ACC112 (cell line): ENCODE measurements at regions not wholly inside any gene's neighbourhood (a gene's known extent, or its start where the extent isn't known, plus 50 kb on each side); places are given as distances from the start of the nearest gene placed in this dataset.

ENCODE experiments used
- H2AFZ ChIP-seq: fragments of 200-600 bp; sonication (generic); one replicate; pipeline ENCODE4 v1.6.0; 2017; ENCODE audit warnings: antibody characterized with exemption, low read length; ENCODE audit not compliant: unreplicated experiment
- H3K27ac ChIP-seq: fragments of 200-600 bp; sonication (generic); 2 replicates; pipeline ENCODE4 v1.5.1; 2014; ENCODE audit warnings: low read depth, mild to moderate bottlenecking, antibody characterized with exemption, low read length, moderate library complexity
- H3K27me3 ChIP-seq: fragments of 200-600 bp; sonication (generic); 2 replicates; pipeline ENCODE4 v1.6.1; 2014; ENCODE audit warnings: mild to moderate bottlenecking, antibody characterized with exemption, low read length, moderate library complexity, mixed read lengths; ENCODE audit not compliant: insufficient read depth
- H3K36me3 ChIP-seq: fragments of 200-600 bp; sonication (generic); 2 replicates; pipeline ENCODE4 v1.6.1; 2016; ENCODE audit warnings: mild to moderate bottlenecking, antibody characterized with exemption, low read length, moderate library complexity, mixed read lengths; ENCODE audit not compliant: insufficient read depth
- H3K4me1 ChIP-seq: fragments of 200-600 bp; sonication (generic); one replicate; pipeline ENCODE4 v1.6.1; 2016; ENCODE audit warnings: low read length, mixed read lengths; ENCODE audit not compliant: insufficient read depth, unreplicated experiment, control insufficient read depth
- H3K4me3 ChIP-seq: fragments of 200-600 bp; sonication (generic); 2 replicates; pipeline ENCODE4 v1.5.1; 2014; ENCODE audit warnings: mild to moderate bottlenecking, low read depth, low read length
- H3K79me2 ChIP-seq: fragments of 200-600 bp; sonication (generic); one replicate; pipeline ENCODE4 v1.6.0; 2016; ENCODE audit warnings: low read length; ENCODE audit not compliant: control insufficient read depth, unreplicated experiment, insufficient read depth

DNA sequence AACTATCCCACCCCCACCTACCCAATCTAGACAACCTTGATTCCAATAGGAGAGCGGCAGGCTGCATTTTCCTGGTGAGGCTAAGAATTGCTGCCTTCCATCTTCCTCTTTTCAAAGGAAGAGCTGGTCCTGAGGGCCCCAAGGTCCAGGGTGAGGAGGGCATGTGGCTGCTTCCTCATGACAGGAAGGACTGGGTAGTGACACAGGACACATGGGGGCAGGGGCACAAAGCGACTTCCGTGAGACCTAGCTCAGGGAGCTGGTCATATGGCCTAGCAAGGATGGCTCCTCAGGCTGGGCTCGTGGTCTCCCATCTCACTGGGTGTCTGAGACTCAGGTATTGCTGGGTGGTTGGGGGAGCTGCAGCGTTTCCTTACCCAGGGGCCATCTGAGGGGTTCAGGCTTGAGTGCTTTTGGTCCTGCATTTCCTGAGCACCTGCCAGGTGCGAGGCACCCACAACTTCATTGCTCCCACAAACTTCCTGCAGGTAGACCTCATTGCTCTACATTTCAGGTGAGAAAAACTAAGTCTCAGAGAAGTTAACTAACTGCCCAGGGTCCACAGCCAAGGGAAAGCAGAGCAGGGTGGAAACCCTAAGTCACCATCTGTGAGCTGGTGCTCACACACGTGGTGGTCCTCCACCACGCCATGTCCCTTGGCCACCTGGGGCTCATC lies 160.0 kb upstream of the TLE3 start:
- Histone ChIP-seq H3K27ac (no peak overlapping the region), H3K27me3 (no peaks in the 10 kb centered on the region), H3K36me3 (no peaks in the 10 kb centered on the region), H3K79me2 (no peaks in the 10 kb centered on the region), H2AFZ (no peak overlapping the region), H3K4me1 (peaks cover 7% of the 10 kb centered on the region), H3K4me3 (no peak overlapping the region)

DNA sequence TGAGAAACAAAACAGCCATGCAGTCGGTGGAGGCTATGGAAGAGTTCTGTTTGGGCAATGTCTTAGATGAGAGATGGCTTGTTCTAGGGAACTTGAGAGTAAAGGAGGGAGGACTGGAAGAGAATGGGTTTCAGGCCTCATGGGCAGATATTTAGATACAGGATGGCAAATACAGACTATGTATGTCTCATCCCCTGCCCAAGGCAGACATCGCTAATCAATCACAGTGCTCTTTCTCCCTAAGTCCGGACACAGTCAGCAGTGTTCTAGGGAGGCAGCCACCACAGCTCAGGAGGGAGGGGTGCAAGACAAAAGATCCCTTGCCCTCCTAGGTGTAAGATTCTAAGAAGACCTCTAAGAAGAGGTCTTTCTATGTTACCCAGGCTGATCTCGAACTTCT lies 159.3 kb upstream of the TLE3 start:
- no peaks in the 10 kb centered on the region for H3K27me3 ChIP-seq
- no peak overlapping the region for H3K27ac ChIP-seq
- H3K36me3 ChIP-seq = no peaks in the 10 kb centered on the region
- H3K4me1 ChIP-seq = peaks cover 7% of the 10 kb centered on the region
- no peak overlapping the region for H3K4me3 ChIP-seq
- H2AFZ ChIP-seq = no peak overlapping the region
- H3K79me2 ChIP-seq = no peaks in the 10 kb centered on the region

DNA sequence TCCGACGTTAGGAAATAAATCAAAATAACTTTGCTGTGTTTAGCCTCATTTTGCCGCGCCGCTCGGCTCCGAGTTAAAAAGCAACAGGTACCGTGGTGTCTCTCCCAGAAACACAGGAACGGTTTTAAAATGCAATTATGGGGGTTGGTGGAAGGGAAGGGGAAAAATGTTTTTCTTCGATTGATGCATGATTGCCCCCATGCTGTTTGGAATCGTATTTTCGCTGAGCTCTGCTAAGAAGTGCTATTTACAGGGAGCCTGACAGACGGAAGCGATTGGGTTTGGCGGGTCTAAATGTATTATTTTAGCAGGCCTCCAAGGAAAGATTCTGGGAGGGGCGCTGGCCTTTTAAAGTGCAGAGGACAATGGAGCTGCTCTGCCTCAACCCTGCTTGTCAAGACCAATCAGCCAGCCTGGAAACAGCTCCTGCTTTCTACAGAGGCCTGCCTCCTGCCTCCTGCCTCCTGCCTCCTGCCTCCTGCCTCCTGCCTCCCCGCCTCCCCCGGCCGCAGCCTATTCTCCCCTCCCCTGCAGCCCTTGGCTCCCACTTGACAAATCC lies 156.7 kb upstream of the TLE3 start:
- H3K27ac ChIP-seq = no peak overlapping the region
- H2AFZ ChIP-seq = no peak overlapping the region
- H3K4me3 ChIP-seq = no peak overlapping the region
- H3K79me2 ChIP-seq = no peaks in the 10 kb centered on the region
- H3K27me3 ChIP-seq = no peaks in the 10 kb centered on the region
- H3K36me3 ChIP-seq = no peaks in the 10 kb centered on the region
- peaks cover 7% of the 10 kb centered on the region for H3K4me1 ChIP-seq

DNA sequence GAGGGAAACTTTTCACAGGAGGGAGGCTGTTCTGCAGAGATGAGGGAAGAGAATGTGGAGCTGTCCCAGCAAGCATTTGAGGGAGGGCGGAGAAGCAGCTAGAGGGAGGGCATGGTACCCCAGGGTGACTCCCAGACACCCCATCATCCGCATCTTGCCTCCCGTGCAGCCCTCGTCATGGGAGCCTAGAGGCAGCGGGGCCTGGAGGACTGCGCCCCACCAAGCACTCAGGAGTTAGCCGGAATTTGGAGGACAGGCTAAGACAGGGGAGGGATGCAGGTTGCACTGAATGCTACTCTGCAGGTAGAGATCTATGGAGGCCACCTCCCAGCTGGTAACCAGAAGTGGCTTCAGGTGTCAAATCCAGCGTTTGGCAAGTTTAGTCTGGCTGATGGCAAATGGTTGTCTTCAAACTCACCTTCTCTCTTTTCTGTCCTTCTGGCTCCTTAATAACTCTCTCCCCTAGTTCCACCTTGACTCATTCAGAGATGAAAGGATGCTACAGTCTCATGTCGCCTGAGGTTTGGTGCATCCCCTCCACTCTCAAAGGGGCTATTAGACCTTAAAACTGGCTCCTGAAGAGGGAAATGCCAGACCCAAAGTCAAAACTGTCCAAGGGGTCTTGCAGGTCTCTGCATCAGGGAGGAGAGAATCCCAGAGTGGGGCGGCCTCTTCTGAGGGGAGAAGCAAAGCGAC lies 155.9 kb upstream of the TLE3 start:
- peaks cover 1% of the 10 kb centered on the region for H3K4me1 ChIP-seq
- H3K36me3 ChIP-seq = no peaks in the 10 kb centered on the region
- no peak overlapping the region for H3K4me3 ChIP-seq
- H2AFZ ChIP-seq = no peak overlapping the region
- no peaks in the 10 kb centered on the region for H3K79me2 ChIP-seq
- no peaks in the 10 kb centered on the region for H3K27me3 ChIP-seq
- H3K27ac ChIP-seq = no peak overlapping the region

DNA sequence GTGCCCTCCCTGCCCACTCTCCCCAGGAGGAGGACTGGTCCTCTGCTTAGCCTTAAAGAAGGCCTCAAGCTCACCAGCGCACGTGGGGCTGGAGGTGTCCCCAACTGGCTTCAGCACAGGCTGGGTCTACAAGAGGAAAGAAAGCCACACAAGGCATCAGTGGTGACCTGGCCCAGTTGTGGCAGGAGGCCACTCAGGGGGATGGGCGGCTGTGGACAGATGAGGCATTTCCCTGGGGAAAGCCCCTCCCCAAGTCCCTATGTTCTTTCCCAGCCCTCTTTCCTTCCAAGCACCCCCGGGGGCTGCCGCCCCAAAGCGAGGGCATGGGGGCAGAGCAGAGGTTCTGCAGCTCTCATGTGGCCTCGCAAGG lies 155.2 kb upstream of the TLE3 start:
- Histone ChIP-seq H3K4me1 (no peaks in the 10 kb centered on the region), H3K36me3 (no peaks in the 10 kb centered on the region), H3K4me3 (no peak overlapping the region), H3K27ac (no peak overlapping the region), H2AFZ (no peak overlapping the region), H3K27me3 (no peaks in the 10 kb centered on the region), H3K79me2 (no peaks in the 10 kb centered on the region)

DNA sequence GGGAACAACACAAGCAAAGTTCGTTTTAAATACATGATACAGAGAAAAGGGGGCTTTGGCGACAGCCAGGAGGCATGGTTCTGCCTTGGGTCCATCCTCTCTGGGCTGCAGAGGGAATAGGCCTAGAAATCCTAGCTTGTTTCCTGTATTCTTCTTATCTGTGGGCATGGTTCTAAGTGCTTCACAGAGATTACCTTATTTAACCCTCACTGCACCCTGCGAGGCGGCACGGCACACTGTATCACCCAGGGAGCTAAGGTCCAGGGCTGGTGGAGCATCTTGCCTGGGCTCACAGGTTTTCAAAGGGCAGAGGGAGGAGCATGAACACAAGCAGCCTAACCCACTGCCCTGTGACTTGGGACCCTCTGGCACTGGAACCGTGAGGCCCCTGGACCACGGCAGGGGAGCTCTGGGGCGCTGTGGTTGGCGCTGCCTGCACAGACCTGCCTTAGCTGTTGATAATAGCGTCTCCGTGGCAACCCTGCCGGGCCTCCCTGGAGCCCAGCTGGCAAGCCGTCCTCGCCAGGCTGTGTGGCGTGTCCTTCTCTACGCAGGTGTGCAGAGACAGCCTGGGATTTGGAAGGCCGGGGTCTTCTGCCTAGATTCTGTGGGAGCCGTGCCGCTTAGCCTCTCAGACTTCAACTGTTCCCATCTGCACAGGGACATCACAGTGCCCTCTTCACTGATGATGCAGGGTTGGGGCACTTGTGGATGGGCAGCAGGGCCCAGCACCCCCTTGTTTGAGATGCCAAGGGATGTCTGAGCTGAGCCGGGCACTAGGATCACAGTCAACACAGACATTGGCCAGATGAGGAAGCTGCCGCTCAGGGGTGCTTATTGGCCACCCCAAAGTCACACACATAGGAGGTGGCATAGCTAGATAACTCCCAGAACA lies 154.6 kb upstream of the TLE3 start:
- H3K4me1 ChIP-seq = no peaks in the 10 kb centered on the region
- no peak overlapping the region for H3K4me3 ChIP-seq
- no peaks in the 10 kb centered on the region for H3K79me2 ChIP-seq
- no peak overlapping the region for H2AFZ ChIP-seq
- no peaks in the 10 kb centered on the region for H3K27me3 ChIP-seq
- H3K27ac ChIP-seq = no peak overlapping the region
- H3K36me3 ChIP-seq = no peaks in the 10 kb centered on the region

DNA sequence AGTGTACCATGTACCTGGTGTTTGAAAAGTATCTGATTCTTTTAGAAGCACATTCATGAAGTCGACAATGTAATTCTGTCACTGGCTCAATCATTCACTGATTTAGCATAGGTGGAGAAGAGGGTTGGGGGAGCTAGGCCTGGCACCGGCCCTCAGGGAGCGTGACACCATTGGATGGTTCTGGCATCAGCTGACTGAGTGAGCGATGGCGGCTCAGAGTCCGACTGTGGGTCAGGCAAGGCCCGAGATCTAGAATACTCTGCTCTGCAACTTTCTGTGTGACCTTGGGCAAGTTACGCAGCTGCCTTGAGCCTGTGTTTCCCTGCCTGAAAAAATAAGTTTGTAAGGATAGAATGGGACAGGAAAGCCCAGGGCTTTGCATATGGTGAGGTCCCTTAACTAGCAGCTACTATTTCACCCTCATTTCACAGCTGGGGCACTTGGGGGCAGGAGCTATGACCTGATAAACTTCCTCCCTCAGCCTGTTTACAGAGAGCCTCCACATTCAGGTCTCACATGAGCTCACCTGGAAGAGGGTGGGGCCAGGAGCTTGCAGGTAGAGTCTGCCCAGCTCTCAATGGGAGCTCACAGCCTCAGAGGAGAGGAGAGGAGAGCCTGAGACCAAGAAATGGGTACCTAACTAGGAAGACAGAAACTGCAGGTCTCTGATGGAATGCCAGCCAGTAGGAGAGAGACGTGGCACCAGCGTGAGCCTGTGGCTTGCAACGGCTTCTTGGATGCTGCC lies 153.7 kb upstream of the TLE3 start:
- H3K4me1 ChIP-seq = peaks cover 4% of the 10 kb centered on the region
- H3K79me2 ChIP-seq = no peaks in the 10 kb centered on the region
- H3K27me3 ChIP-seq = no peaks in the 10 kb centered on the region
- no peaks in the 10 kb centered on the region for H3K36me3 ChIP-seq
- H2AFZ ChIP-seq = no peak overlapping the region
- H3K4me3 ChIP-seq = no peak overlapping the region
- H3K27ac ChIP-seq = no peak overlapping the region

DNA sequence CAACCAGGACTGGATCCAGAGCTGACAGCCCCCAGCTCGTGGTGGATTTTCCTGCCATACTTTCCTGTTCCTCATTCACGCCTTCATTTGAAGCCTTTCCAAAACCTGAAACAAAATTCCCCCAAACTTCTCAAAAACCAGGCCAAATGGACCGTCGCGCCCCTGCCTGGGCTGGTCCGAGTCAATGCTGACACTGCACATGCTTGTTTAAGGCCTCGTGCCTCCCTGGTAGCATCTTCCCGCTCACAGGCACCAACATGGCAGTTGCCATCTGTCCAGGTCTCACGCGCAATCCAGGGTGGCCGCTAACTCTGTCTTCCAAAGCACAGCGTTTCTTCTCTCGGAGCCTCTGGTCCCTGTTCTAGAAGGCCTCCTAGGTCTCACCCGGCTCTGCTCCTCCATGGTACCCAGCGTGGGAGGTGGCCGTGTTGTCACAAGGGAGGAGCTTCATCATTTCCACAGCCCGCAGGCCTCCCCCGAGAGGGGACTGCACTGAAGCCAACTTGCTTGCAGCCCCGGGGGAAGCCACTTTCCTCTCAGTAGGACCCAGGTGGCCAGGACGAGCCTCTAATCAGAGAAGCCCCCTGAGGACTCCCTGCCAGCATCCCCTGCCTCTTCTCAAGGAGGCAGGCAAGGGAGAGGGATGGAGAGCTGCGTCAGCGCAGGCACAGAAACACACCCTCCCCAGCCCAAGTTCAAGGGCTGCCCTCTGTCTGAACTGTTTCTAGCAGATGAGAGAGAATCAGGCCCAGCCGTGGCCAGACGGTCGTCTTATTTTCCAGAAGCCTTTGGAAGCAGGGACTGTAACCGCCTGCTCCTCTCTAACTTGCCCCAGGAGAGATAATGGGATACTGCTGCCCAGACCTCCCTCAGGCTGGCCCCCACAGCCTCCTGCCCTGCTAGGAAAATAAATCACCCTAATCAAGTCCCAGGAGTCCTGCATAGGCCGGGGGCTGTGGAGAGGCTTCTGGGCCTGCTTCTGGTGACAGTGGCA lies 152.8 kb upstream of the TLE3 start:
- peaks cover 9% of the 10 kb centered on the region for H3K4me1 ChIP-seq

DNA sequence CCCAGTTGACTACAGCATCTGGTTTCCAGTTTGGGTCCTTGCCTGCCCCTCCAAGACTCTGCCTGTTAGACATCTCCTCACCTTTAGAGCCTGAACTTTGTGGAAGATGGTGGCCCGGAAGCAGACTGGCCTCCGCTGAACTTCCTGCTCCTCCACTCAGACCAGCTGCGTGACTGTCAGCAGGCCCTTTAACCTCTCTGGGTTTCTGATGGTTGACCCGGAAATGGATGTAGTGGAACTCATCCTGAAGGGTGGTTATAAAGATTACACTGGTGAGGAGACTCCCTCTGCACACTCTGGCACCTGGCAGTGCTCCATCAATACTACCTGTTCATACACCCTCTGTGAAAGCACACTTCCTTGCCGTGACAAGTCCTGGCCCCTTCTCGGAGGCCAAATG lies 151.9 kb upstream of the TLE3 start:
- Histone ChIP-seq H3K79me2 (no peaks in the 10 kb centered on the region), H3K27ac (no peak overlapping the region), H2AFZ (no peak overlapping the region), H3K4me1 (peaks cover 9% of the 10 kb centered on the region), H3K4me3 (no peak overlapping the region), H3K27me3 (no peaks in the 10 kb centered on the region), H3K36me3 (no peaks in the 10 kb centered on the region)

More for the DNA sequence above, 152.8 kb upstream of the TLE3 start:
- Histone ChIP-seq H3K27ac (no peak overlapping the region), H3K27me3 (no peaks in the 10 kb centered on the region), H3K4me3 (no peak overlapping the region), H2AFZ (no peak overlapping the region), H3K79me2 (no peaks in the 10 kb centered on the region), H3K36me3 (no peaks in the 10 kb centered on the region)
